ENCODE measurements at regions not wholly inside any gene's neighbourhood (a gene's known extent, or its start where the extent isn't known, plus 50 kb on each side); places are given as distances from the start of the nearest gene placed in this dataset.

GRCh38 chr2:236986524-236987330 lies 99.0 kb upstream of the COPS8 start:
- POLR2A ChIA-PET, result no interaction called here
- DNase-seq (ENCODE audit: low read depth), result no peak
- Histone ChIP-seq H3K36me3 (ENCODE audit: control insufficient read depth, insufficient read depth, low read length) (no peaks in the 10 kb centered on the region), H3K4me3 (ENCODE audit: low read depth, low read length) (no peak overlapping the region), H3K27me3 (ENCODE audit: control insufficient read depth, insufficient read depth, low read length) (peaks cover 9% of the 10 kb centered on the region)
- TF ChIP-seq CTCF (IDR thresholded peaks at IDR 0.05; ENCODE audit: insufficient read depth, low read depth, low read length), result no peak
- CTCF ChIA-PET, result interaction anchor here (0.5 kb wide), 1 partner anchor 464 kb away, joined by 3 read pairs; no protein-coding TSS in a partner anchor

DNA sequence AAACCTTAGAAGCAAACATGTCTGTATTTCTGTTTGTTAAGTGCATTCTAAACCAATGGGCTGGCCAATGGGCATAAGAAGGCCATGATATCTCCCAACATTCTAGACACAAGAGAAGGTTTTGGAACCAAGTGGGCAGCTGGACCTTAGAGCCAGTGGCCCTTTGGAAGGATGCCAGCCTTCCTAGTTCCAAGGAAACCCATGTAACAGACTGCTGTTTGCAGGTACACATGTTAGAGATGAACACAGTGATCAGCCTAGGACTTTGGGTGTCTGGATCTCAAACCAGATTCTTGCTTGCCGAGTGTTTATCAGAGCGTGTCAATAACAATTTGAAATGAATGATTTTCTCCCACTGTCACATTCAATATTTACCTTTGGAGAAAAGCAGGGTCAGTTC lies 97.5 kb upstream of the COPS8 start:
- CTCF ChIA-PET, result no interaction called here
- peaks cover 10% of the 10 kb centered on the region for H3K27me3 ChIP-seq (ENCODE audit: control insufficient read depth, insufficient read depth, low read length)
- POLR2A ChIA-PET, result no interaction called here
- H3K36me3 ChIP-seq (ENCODE audit: control insufficient read depth, insufficient read depth, low read length), result no peaks in the 10 kb centered on the region
- TF ChIP-seq CTCF (IDR thresholded peaks at IDR 0.05; ENCODE audit: insufficient read depth, low read depth, low read length), result no peak
- no peak for DNase-seq (ENCODE audit: low read depth)
- no peak overlapping the region for H3K4me3 ChIP-seq (ENCODE audit: low read depth, low read length)

DNA sequence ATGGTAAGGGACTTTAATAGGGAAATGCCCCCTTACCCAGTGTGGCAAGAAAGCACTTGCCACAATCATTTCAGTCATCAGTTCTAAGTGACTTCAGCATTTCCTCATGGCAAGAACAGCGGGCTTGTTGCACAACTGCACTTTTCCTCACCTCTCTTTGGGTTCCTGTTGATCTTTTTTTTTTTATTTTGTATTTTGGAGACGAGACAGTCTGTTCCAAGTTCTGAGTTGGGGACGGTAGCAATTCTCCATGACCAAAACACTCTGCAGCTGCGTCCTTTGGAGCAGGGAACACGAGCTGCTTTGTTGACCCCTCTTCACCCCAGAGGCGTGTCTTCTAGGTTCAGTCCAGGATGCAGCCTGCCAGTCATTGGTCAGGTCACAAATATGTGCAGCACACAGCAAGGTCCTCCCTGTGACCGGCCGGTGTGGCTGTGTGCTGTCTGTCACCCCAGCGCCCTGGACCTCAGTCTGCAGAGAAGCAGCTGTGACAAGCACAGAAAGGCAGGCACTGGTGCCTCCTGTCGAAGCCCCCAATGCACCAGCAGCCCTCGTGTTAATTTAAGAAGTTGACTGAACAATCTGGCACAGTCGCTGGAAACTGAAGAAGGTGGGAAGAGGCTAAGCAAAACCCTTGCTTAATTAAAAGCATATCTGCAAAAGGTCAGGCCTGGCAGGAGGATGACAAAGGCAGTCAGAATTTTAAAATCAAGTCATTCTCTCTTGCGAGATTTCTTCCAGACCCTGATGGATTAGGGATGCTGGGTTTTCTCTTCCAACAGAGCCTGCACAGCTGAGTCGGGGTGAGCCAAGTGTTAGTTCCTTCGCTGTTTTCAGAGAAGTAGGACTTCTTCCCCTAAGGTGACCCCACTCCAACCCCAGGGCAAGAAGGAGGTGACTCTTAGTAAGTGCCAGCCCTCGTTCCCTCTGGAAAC lies 96.7 kb upstream of the COPS8 start:
- CTCF ChIA-PET, result no interaction called here
- Histone ChIP-seq H3K4me3 (ENCODE audit: low read depth, low read length) (no peak overlapping the region), H3K27me3 (ENCODE audit: control insufficient read depth, insufficient read depth, low read length) (peaks cover 11% of the 10 kb centered on the region), H3K36me3 (ENCODE audit: control insufficient read depth, insufficient read depth, low read length) (no peaks in the 10 kb centered on the region)
- POLR2A ChIA-PET, result no interaction called here
- TF ChIP-seq CTCF (IDR thresholded peaks at IDR 0.05; ENCODE audit: insufficient read depth, low read depth, low read length), result no peak
- DNase-seq (ENCODE audit: low read depth), result no peak

DNA sequence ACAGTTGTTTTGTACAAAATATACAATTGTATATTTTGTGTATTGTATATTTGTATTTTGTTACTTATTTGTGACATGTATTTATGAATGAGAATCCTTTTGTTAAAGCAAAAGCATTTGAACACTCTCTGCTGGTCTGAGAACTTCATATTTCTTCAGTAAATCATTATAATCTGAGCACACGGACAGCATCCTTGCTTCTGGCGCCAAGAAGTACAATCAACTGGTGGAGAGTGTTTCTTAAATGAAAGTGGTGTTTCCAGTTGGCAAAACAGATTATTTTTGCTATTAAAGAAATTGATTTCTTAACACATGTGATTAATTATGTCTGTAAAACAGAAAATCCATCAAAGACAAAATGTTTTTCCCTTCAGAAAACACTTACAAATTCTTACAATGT lies 95.1 kb upstream of the COPS8 start:
- no peak for DNase-seq (ENCODE audit: low read depth)
- Histone ChIP-seq H3K27me3 (ENCODE audit: control insufficient read depth, insufficient read depth, low read length) (peaks cover 11% of the 10 kb centered on the region), H3K4me3 (ENCODE audit: low read depth, low read length) (no peak overlapping the region), H3K36me3 (ENCODE audit: control insufficient read depth, insufficient read depth, low read length) (no peaks in the 10 kb centered on the region)
- ChIA-PET POLR2A (no interaction called here), CTCF (no interaction called here)
- TF ChIP-seq CTCF (IDR thresholded peaks at IDR 0.05; ENCODE audit: insufficient read depth, low read depth, low read length), result no peak

DNA sequence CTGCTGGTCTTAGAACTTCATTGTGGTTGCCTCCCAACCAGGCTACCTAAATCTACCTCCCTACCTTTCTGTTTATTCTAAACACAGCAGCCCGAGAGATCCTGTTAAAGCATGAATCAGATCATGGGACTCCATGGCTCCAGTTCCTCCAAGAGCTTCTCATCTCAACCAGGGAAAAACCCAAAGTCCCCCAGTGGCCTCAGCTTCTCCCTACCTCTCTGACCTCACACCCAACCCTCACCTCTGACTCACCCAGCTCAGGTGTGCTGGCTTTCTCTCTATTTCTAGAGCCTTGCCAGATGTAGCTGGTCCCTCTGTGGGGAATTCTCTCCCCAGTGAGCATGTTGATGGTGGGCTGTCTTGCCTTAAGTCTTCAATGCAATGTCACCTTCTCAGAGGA lies 93.8 kb upstream of the COPS8 start:
- no peak for TF ChIP-seq CTCF (IDR thresholded peaks at IDR 0.05; ENCODE audit: insufficient read depth, low read depth, low read length)
- CTCF ChIA-PET, result no interaction called here
- H3K27me3 ChIP-seq (ENCODE audit: control insufficient read depth, insufficient read depth, low read length), result peaks cover 11% of the 10 kb centered on the region
- no peak for DNase-seq (ENCODE audit: low read depth)
- no peaks in the 10 kb centered on the region for H3K36me3 ChIP-seq (ENCODE audit: control insufficient read depth, insufficient read depth, low read length)
- POLR2A ChIA-PET, result no interaction called here
- no peak overlapping the region for H3K4me3 ChIP-seq (ENCODE audit: low read depth, low read length)
